H1 (cell line): ENCODE measurements at regions not wholly inside any gene's neighbourhood (a gene's known extent, or its start where the extent isn't known, plus 50 kb on each side); places are given as distances from the start of the nearest gene placed in this dataset.

Source experiments
- CTCF ChIA-PET: fragments of 300-600 bp; sonication (Branson Sonifier 250); formaldehyde crosslinking; loops from one replicate; lab custom pipeline; 2021; ENCODE audit not compliant: partially characterized antibody; lab: Charles Lee
- POLR2A ChIA-PET: fragments of 300-600 bp; sonication (Branson Sonifier 250); formaldehyde crosslinking; loops from one replicate; lab custom pipeline; 2021; ENCODE audit warnings: inconsistent platforms; ENCODE audit not compliant: partially characterized antibody; lab: Charles Lee
- DNase-seq, 2 experiments: peaks; one replicate each; pipeline versions ENCODE4 v3.0.0 to v3.0.0-alpha.2; 2010 to 2022; ENCODE audit warnings: low spot score in 2 of 2, low read depth in 1 of 2, mixed read lengths in 1 of 2
- FAIRE-seq: peaks from 2 replicates; lab custom pipeline; 2011; peaks lifted over from hg19 to GRCh38; lab: Jason Lieb, UNC
- H2AFZ ChIP-seq: 2 replicates; pipeline ENCODE4 v1.8.1; 2012; ENCODE audit warnings: low read length, inconsistent platforms
- H2AK5ac ChIP-seq: 2 replicates; pipeline ENCODE4 v1.6.1; 2013; ENCODE audit warnings: low read depth, low read length
- H2BK120ac ChIP-seq: replicated peaks from 2 replicates; pipeline ENCODE3; 2013; ENCODE audit warnings: low read depth, low read length, inconsistent platforms
- H2BK12ac ChIP-seq: 2 replicates; pipeline ENCODE4 v1.6.1; 2013; ENCODE audit warnings: low read depth, low read length
- H2BK15ac ChIP-seq: 2 replicates; pipeline ENCODE4 v1.6.1; 2013; ENCODE audit warnings: low read length
- H2BK20ac ChIP-seq: 2 replicates; pipeline ENCODE4 v1.6.1; 2013; ENCODE audit warnings: low read length
- H2BK5ac ChIP-seq: 2 replicates; pipeline ENCODE4 v1.6.1; 2013; ENCODE audit warnings: low read depth, low read length
- H3K14ac ChIP-seq: 2 replicates; pipeline ENCODE4 v1.6.1; 2013; ENCODE audit warnings: inconsistent platforms; ENCODE audit not compliant: insufficient read length
- H3K18ac ChIP-seq: 2 replicates; pipeline ENCODE4 v1.6.1; 2013; ENCODE audit warnings: low read length; ENCODE audit errors: extremely low read depth
- H3K23ac ChIP-seq: 2 replicates; pipeline ENCODE4 v1.6.1; 2013; ENCODE audit warnings: inconsistent platforms; ENCODE audit not compliant: insufficient read length
- H3K23me2 ChIP-seq: 2 replicates; pipeline ENCODE4 v1.6.1; 2013; ENCODE audit warnings: low read depth, low read length
- H3K27ac ChIP-seq: 2 replicates; pipeline ENCODE4 v1.6.1; 2011; ENCODE audit warnings: low read depth, low read length, inconsistent platforms
- H3K27me3 ChIP-seq, 4 experiments: replicated peaks in 1 of 4; 1 replicate in 1 of 4; 2 replicates in 3 of 4; pipeline versions ENCODE4 v1.6.1 to v1.8.1; 2011 to 2013; ENCODE audit warnings: low read length in 3 of 4, mild to moderate bottlenecking in 3 of 4, inconsistent platforms in 2 of 4, mixed read lengths in 2 of 4, moderate library complexity in 1 of 4; ENCODE audit not compliant: control insufficient read depth in 3 of 4, insufficient read depth in 3 of 4; ENCODE audit errors: extremely low read depth in 1 of 4
- H3K36me3 ChIP-seq, 4 experiments: 2 replicates each; pipeline versions ENCODE4 v1.6.1 to v1.8.1; 2011 to 2013; ENCODE audit warnings: mild to moderate bottlenecking in 4 of 4, low read length in 3 of 4, moderate library complexity in 2 of 4, control low read depth in 1 of 4, inconsistent platforms in 1 of 4; ENCODE audit not compliant: insufficient read depth in 4 of 4, control insufficient read depth in 2 of 4
- H3K4ac ChIP-seq: replicated peaks from 2 replicates; pipeline ENCODE3; 2013; ENCODE audit warnings: low read length, low read depth, mixed read lengths, inconsistent platforms; ENCODE audit not compliant: insufficient read length
- H3K4me1 ChIP-seq, 4 experiments: replicated peaks in 1 of 4; 1 replicate in 1 of 4; 2 replicates in 3 of 4; pipeline versions ENCODE4 v1.6.1 to v1.8.1; 2011 to 2013; ENCODE audit warnings: low read length in 3 of 4, inconsistent platforms in 2 of 4, mixed read lengths in 1 of 4; ENCODE audit not compliant: insufficient read depth in 4 of 4, control insufficient read depth in 3 of 4
- H3K4me2 ChIP-seq, 2 experiments: 2 replicates each; pipeline versions ENCODE4 v1.6.1 to v1.8.1; 2011 to 2013; ENCODE audit warnings: low read depth in 2 of 2, low read length in 2 of 2, control low read depth in 1 of 2, inconsistent platforms in 1 of 2, mild to moderate bottlenecking in 1 of 2; ENCODE audit not compliant: insufficient read depth in 1 of 2
- H3K4me3 ChIP-seq, 4 experiments: fragments of 200-600, 300-600 bp in 1 of 4; sonication (generic), shearing (Covaris generic), sonication (Bioruptor Twin) in 1 of 4; 2 replicates each; pipeline versions ENCODE4 v1.5.1 to v1.8.1; 2011 to 2016; ENCODE audit warnings: low read length in 4 of 4, low read depth in 3 of 4, control low read depth in 2 of 4, inconsistent platforms in 2 of 4, mild to moderate bottlenecking in 2 of 4, mixed read lengths in 1 of 4, moderate library complexity in 1 of 4; ENCODE audit not compliant: insufficient read depth in 2 of 4; ENCODE audit errors: extremely low read depth in 1 of 4
- H3K56ac ChIP-seq: replicated peaks from 2 replicates; pipeline ENCODE3; 2013; ENCODE audit warnings: low read depth, mild to moderate bottlenecking, mixed read lengths, low read length, inconsistent platforms; ENCODE audit not compliant: insufficient read length
- H3K79me1 ChIP-seq: 2 replicates; pipeline ENCODE4 v1.6.1; 2013; ENCODE audit warnings: low read depth, low read length, control low read depth
- H3K79me2 ChIP-seq, 2 experiments: 2 replicates each; pipeline versions ENCODE4 v1.6.1 to v1.8.1; 2012 to 2013; ENCODE audit warnings: low read length in 2 of 2, mild to moderate bottlenecking in 2 of 2, inconsistent platforms in 1 of 2; ENCODE audit not compliant: insufficient read depth in 2 of 2, control insufficient read depth in 1 of 2
- H3K9ac ChIP-seq, 4 experiments: replicated peaks in 1 of 4; 1 replicate in 1 of 4; 2 replicates in 3 of 4; pipeline versions ENCODE4 v1.6.1 to v1.8.1; 2011 to 2013; ENCODE audit warnings: low read depth in 3 of 4, low read length in 3 of 4, control low read depth in 2 of 4, mild to moderate bottlenecking in 2 of 4, moderate library complexity in 2 of 4, inconsistent platforms in 1 of 4; ENCODE audit errors: extremely low read depth in 1 of 4
- H3K9me3 ChIP-seq, 2 experiments: 2 replicates each; pipeline versions ENCODE4 v1.6.1 to v1.8.1; 2012 to 2013; ENCODE audit warnings: mild to moderate bottlenecking in 2 of 2, moderate library complexity in 2 of 2, control low read depth in 1 of 2, inconsistent platforms in 1 of 2, low read depth in 1 of 2, low read length in 1 of 2, mixed read lengths in 1 of 2; ENCODE audit not compliant: insufficient read depth in 2 of 2
- H4K20me1 ChIP-seq, 2 experiments: replicated peaks in 1 of 2; 2 replicates each; pipeline versions ENCODE3 to v1.8.1; 2011 to 2013; ENCODE audit warnings: inconsistent platforms in 2 of 2, low read length in 2 of 2, mild to moderate bottlenecking in 1 of 2; ENCODE audit not compliant: insufficient read depth in 2 of 2, control insufficient read depth in 1 of 2
- H4K5ac ChIP-seq: 2 replicates; pipeline ENCODE4 v1.6.1; 2013; ENCODE audit warnings: low read length, low read depth, mixed read lengths, inconsistent platforms; ENCODE audit not compliant: insufficient read length
- H4K8ac ChIP-seq: 2 replicates; pipeline ENCODE4 v1.8.0; 2013; ENCODE audit warnings: mild to moderate bottlenecking, moderate library complexity, low read length, inconsistent platforms; ENCODE audit not compliant: insufficient read depth; ENCODE audit errors: extremely low read depth
- H4K91ac ChIP-seq: replicated peaks from 2 replicates; pipeline ENCODE3; 2013; ENCODE audit warnings: low read length, mixed read lengths, inconsistent platforms; ENCODE audit not compliant: insufficient read length
- CEBPB ChIP-seq: IDR thresholded peaks from 2 replicates; pipeline ENCODE4 v1.6.1; 2012; ENCODE audit warnings: low read depth, low read length
- EP300 ChIP-seq, 2 experiments: IDR thresholded peaks; 1 replicate in 1 of 2; 2 replicates in 1 of 2; pipeline ENCODE4 v1.6.1; 2011 to 2012; ENCODE audit warnings: low read depth in 2 of 2, low read length in 2 of 2, mild to moderate bottlenecking in 2 of 2, borderline replicate concordance in 1 of 2, inconsistent platforms in 1 of 2, moderate library complexity in 1 of 2
- EZH2 ChIP-seq: fragments of 200-600 bp; sonication (generic); IDR thresholded peaks from 2 replicates; pipeline ENCODE4 v1.7.1; 2012; ENCODE audit warnings: low read depth, mild to moderate bottlenecking, moderate library complexity, low read length, inconsistent platforms; ENCODE audit not compliant: severe bottlenecking
- HDAC6 ChIP-seq: IDR thresholded peaks from one replicate; pipeline ENCODE4 v1.7.1; 2012; ENCODE audit warnings: low read depth, mild to moderate bottlenecking, inconsistent platforms, low read length, moderate library complexity
- MAFK ChIP-seq: IDR thresholded peaks from 2 replicates; pipeline ENCODE4 v1.6.1; 2012; ENCODE audit warnings: low read depth, mild to moderate bottlenecking, improper control_type of control experiment, low read length
- POLR2AphosphoS5 ChIP-seq: IDR thresholded peaks from 2 replicates; pipeline ENCODE4 v1.6.1; 2011; ENCODE audit warnings: low read depth, low read length
- RAD21 ChIP-seq, 2 experiments: IDR thresholded peaks in 1 of 2; conservative IDR thresholded peaks in 1 of 2; 2 replicates each; pipeline ENCODE4 v1.6.1; 2011; ENCODE audit warnings: low read depth in 2 of 2, low read length in 2 of 2, improper control_type of control experiment in 1 of 2, inconsistent platforms in 1 of 2, mild to moderate bottlenecking in 1 of 2, moderate library complexity in 1 of 2
- SIX5 ChIP-seq: IDR thresholded peaks from 2 replicates; pipeline ENCODE4 v1.6.1; 2011; ENCODE audit warnings: mild to moderate bottlenecking, low read depth, low read length
- SP2 ChIP-seq: IDR thresholded peaks from 2 replicates; pipeline ENCODE4 v1.6.1; 2012; ENCODE audit warnings: mild to moderate bottlenecking, low read length, inconsistent platforms
- SP4 ChIP-seq: IDR thresholded peaks from 2 replicates; pipeline ENCODE4 v1.6.1; 2012; ENCODE audit warnings: low read length, inconsistent platforms
- TCF12 ChIP-seq: IDR thresholded peaks from 2 replicates; pipeline ENCODE4 v1.6.1; 2011; ENCODE audit warnings: low read depth, mild to moderate bottlenecking, low read length
- WGBS, 2 experiments: shearing (Covaris generic) in 1 of 2; methylation state at CpG; one replicate each; pipeline versions ENCODE4 v1.1.6 to v1.1.7; 2013 to 2015; ENCODE audit warnings: low lambda C conversion rate in 2 of 2, mixed read lengths in 2 of 2, inconsistent platforms in 1 of 2, low coverage in 1 of 2, missing lambda C conversion rate in 1 of 2; ENCODE audit not compliant: insufficient replicate concordance in 2 of 2, insufficient coverage in 1 of 2, insufficient read length in 1 of 2; ENCODE audit errors: extremely low coverage in 1 of 2, missing lambda C conversion rate in 1 of 2; 5-methylcytosine and 5-hydroxymethylcytosine counted together
- TF ChIP-seq, protein P1 (sequence below): IDR thresholded peaks from 2 replicates; pipeline ENCODE4 v1.6.1; 2011; ENCODE audit warnings: low read length, improper control_type of control experiment
- TF ChIP-seq, protein P2 (sequence below): IDR thresholded peaks from 2 replicates; pipeline ENCODE4 v1.6.1; 2012; ENCODE audit warnings: inconsistent platforms

DNA sequence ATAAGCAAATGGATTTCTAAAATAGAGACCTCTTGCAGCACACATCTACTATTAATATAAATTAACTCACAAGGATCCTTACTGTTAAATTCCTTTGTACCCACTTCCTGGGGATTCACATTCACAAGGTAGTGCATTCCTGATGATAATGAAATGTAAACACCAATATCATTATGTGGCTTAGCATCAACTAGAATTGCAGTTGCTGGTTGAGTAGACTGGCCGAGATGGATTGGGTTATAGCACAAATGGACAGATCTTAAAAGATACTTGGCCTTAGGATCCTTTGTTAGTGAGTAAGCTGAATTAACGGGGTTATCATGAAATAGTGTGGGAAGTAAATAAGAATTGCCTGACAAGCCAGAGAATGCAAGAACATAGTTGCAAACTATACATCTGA lies 369.1 kb downstream of the AEBP2 start:
- H3K9me3 ChIP-seq, result no peaks in the 10 kb centered on the region
- H3K36me3 ChIP-seq, result no peaks in the 10 kb centered on the region
- no peaks in the 10 kb centered on the region for H4K20me1 ChIP-seq
- H4K8ac ChIP-seq, result no peak overlapping the region
- H3K4me2 ChIP-seq, result no peak overlapping the region
- ChIA-PET CTCF (interaction anchor here (1.3 kb wide), 1 partner anchor 15 kb away, joined by 3 read pairs; no protein-coding TSS in a partner anchor), POLR2A (no interaction called here)
- H2BK120ac ChIP-seq, result no peak overlapping the region
- no peak overlapping the region for H3K4ac ChIP-seq
- TF ChIP-seq EP300 (IDR thresholded peaks at IDR 0.05; ENCODE audit: borderline replicate concordance in 1 of 2, low read depth in 2 of 2, low read length in 2 of 2) (no peak), POLR2AphosphoS5 (no peak), TCF12 (no peak), SP2 (no peak), MAFK (no peak), RAD21 (IDR thresholded peaks at IDR 0.05 in 1 of 2, conservative IDR thresholded peaks at IDR 0.05 in 1 of 2; ENCODE audit: low read depth in 2 of 2, low read length in 2 of 2) (no peak), EZH2 (no peak), SP4 (no peak), CEBPB (no peak), SIX5 (no peak), HDAC6 (no peak)
- TF ChIP-seq, protein P1, sequence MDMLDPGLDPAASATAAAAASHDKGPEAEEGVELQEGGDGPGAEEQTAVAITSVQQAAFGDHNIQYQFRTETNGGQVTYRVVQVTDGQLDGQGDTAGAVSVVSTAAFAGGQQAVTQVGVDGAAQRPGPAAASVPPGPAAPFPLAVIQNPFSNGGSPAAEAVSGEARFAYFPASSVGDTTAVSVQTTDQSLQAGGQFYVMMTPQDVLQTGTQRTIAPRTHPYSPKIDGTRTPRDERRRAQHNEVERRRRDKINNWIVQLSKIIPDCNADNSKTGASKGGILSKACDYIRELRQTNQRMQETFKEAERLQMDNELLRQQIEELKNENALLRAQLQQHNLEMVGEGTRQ, result no peak
- TF ChIP-seq, protein P2, sequence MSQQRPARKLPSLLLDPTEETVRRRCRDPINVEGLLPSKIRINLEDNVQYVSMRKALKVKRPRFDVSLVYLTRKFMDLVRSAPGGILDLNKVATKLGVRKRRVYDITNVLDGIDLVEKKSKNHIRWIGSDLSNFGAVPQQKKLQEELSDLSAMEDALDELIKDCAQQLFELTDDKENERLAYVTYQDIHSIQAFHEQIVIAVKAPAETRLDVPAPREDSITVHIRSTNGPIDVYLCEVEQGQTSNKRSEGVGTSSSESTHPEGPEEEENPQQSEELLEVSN, result no peak
- no peak overlapping the region for H2AFZ ChIP-seq
- H3K79me1 ChIP-seq, result no peaks in the 10 kb centered on the region
- no peaks in the 10 kb centered on the region for H3K79me2 ChIP-seq
- H3K56ac ChIP-seq, result no peak overlapping the region
- no peak overlapping the region for H2BK5ac ChIP-seq
- H2BK12ac ChIP-seq, result no peak overlapping the region
- H3K27ac ChIP-seq, result no peak overlapping the region
- no peak overlapping the region for H3K14ac ChIP-seq
- DNase-seq (no peak), FAIRE-seq (no peak)
- no peak overlapping the region for H2BK15ac ChIP-seq
- no peak overlapping the region for H2BK20ac ChIP-seq
- H3K4me3 ChIP-seq, result no peak overlapping the region
- no peak overlapping the region for H3K18ac ChIP-seq
- H4K91ac ChIP-seq, result no peak overlapping the region
- no peak overlapping the region for H4K5ac ChIP-seq
- 87% methylated on average over 2 of the region's 2 CpGs; no CpG with 5 or more reads in 1 of the 2 experiments for WGBS, 2 experiments
- no peaks in the 10 kb centered on the region for H3K4me1 ChIP-seq
- no peak overlapping the region for H3K23ac ChIP-seq
- no peaks in the 10 kb centered on the region for H3K23me2 ChIP-seq
- H2AK5ac ChIP-seq, result no peak overlapping the region
- no peak overlapping the region for H3K9ac ChIP-seq
- no peaks in the 10 kb centered on the region; a peak in 1 of 7 replicates for H3K27me3 ChIP-seq
